ENCODE measurements at regions not wholly inside any gene's neighbourhood (a gene's known extent, or its start where the extent isn't known, plus 50 kb on each side); places are given as distances from the start of the nearest gene placed in this dataset.
"Not testable (repeated sequence)": the region's sequence is repeated elsewhere in the genome, so short reads cannot be mapped to it uniquely, and the experiment has no call there.

DNA sequence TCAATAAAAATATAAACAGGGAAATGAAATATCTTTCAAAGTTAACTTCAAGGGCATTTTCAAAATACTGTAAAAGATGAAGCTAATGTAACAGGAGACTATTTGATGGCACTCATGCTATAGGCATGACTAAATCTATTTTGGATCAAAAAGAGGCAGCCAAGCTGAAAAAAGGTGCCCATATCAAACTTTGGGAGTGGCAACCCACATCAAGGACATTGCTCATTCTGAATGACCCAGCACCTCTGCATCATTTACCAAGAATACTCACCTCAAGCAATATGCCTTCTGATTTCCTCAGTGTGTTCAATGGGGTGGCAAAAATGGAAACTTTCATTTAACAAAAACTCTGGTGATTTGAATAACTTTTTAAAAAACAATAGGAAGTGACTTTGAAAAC lies 853.3 kb downstream of the TLE1 start:
- no peak for DNase-seq (ENCODE audit: low read depth)

DNA sequence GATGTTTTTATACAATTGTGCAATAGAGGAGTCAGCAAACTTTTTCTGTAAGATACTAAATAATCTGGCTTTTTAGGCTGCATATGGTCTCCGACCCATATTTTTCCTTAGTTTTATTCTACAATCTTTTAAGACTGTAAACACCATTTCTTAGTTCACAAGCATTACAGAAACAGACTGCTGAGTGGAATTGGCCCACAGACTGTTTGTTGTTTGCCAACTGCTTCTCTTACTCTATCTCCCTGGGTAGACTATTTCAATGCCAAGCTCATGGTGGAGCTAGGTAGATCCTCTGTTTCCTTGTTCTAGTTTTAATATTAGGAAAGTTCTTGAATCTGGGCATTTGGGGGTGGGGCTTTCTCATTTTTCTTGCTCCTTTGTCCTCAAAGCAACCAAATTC lies 857.6 kb downstream of the TLE1 start:
- DNase-seq (ENCODE audit: low read depth): no peak

DNA sequence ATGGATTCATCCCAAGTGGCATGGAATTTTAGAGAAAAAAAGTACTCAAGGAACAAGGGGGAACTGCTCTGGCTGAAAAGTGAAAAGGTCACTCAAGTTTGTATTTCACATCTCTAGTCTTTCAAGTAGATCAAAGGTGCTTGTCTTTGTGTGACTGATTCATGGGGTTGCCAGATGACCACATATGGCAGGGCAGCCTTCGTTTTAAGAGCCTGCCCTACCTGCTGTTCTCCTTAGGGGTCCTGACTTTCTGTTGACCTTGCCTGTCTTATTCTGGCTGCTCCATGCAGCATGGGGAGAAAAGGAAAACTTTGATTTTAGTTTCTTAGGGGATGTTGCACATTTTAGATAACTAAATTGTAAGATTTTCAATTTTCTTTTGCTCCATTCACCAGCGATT lies 877.7 kb downstream of the TLE1 start:
- no peak for DNase-seq (ENCODE audit: low read depth)

DNA sequence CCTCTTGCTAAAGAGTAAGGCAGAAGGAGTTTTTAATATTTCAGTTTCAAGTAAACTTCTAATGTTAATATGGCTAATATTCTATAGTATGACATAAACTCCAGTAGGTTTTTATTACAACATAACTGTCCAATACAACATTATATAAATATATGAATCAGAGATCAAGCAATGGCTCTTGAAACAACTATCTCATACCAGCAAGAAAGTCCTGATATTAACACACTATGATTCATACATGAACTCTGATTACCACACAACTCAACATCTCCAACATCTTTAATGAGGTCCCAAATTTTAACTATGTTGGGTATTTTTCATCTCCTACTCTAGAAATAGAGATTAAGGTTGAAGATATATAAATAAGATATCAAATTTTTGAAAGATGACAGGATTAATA lies 878.3 kb downstream of the TLE1 start:
- no peak for DNase-seq (ENCODE audit: low read depth)

DNA sequence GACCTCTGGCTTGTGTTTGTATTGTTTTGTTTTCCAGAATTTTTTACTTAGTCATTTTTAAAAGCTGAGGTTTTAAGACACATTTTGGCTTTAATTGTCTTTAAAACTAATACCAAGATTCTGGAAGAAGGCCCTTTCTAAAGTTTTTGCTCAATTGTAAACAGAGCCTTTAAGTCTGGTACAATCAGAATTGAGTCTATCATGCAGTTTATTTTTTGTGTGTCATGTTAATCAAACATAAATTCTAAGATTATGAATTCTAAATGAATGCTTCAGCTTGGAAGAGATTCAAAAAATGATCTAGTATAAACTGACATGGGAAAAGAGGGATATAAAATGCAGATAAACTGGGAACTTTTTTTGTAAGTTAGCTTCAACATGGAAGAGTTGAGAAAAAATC lies 882.7 kb downstream of the TLE1 start:
- no peak for DNase-seq (ENCODE audit: low read depth)

DNA sequence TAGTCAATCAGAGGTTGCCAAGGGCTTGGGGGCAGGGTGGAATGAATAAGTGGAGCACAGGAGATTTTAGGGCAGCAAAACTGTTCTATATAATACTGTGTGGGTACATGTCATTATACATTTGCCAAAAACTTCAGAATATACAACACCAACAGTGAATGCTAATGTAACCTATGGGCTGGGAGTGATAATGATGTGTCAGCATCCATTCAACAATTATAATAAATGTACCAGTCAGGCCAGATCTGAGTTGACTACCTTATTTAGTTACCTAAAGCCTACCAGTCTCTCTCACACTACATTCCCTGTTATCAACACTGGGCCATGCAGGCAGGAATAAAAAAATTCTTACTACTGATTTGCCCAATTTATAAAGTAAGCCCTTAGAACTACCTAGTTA lies 884.5 kb downstream of the TLE1 start:
- no peak for DNase-seq (ENCODE audit: low read depth)

DNA sequence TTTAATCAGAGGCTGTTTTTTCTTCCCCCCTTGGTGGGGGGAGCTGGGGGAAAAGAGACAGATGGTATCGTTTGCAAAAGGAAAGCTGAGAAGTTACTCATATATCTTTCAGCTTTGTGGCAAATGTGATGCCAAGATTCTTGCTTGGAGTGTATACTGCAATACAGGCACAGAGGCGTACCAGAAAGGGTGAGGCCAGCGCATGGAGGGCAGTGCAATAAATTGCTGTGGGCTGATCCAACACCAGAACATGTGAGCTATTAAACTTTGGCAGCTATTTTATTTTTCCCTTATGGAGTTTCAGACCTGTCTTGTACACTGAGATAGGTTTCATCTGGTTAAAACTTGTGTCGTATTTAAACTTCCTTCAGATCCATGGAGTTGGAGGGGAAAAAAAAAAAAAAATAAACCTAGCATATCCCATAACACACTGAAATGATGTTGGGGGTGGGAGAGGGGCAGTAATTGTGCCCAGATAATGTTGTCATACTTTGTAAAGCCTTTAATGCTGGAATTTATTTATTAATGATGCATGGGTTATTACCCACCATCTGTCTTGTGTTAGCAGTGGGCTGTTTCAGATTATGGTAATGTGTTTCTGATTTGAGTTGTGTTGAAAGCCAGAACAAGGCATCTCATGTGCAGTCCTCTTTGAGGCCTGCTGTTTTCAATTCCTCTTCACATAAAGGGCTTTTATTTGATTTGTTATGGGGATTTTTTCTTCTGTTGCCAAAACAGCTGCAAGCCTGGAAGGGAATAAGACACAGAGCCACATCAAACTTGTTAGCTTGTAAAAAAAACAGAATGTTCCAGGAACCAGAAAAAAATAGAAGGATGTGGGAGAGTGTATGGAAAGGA lies 891.3 kb downstream of the TLE1 start:
- DNase-seq (ENCODE audit: low read depth): no peak

DNA sequence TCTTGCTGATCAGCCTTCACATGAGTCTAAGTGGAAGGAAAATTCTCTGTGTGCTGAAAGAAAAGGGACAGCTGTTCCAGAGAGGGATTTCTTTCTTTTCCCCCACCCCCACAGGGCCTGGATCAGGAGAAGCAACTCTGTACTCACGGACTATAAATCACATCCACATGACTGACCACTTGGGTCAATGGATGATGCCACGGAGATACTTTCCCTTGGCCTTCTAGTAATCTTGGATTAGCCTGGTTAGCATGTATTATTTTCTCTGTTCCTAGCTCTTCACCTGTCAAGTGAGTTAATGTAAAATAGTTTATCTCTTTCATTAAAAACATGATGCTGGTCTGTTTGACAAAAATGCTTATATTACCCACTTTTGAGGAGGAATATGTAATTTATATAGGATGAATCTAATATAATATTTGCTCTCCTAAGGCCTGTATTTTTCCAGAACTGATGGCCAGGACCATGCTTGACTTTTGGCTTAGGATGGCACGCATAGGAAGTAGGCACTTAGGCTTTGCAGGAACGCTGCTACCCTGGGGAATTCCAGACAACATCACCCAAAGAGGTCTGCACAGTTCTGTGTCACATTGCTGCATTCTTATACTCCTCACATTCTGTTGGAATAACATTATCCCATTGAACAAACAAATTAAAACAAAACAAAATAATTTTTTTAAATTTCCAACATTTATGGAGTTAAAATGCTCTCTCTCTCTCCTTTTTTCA lies 892.1 kb downstream of the TLE1 start:
- DNase-seq (ENCODE audit: low read depth): no peak

DNA sequence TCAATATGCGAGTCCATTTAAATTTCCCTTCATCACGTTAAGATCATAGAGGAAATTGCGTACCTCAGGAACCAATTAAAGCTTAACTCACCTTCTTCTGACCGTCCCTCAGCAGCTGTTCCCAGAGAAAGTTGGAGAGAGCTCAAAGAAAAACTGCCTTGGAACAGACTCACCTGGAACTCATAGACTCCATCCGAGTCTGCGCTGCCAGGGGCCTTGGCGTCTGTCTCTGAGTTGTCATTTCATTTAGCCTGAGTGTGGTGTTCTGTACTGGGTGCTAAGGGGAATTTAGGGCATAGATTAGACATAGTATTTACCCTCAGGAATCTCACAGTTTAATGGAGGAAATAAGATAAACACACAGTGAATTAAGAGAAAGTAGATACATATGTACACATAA lies 892.7 kb downstream of the TLE1 start:
- DNase-seq (ENCODE audit: low read depth): no peak

DNA sequence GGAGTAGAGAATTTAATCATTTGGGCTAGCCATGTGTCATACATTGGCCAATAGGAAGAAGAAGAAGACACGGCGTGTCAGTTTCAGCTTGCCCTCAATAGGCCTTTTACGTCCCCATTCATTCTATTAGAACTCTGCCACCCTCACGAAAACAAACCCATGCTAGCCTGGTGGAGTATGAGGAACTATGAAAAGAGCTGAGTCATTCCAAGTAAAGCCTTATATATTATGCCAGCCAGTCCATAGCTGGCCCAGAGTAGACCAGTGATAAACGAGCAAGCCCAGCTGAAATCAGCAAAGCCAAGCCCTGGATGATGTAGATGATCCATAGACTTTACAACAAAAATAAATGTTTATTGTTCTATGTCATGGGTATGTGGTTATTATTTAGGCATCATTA lies 895.1 kb downstream of the TLE1 start:
- no peak for DNase-seq (ENCODE audit: low read depth)

DNA sequence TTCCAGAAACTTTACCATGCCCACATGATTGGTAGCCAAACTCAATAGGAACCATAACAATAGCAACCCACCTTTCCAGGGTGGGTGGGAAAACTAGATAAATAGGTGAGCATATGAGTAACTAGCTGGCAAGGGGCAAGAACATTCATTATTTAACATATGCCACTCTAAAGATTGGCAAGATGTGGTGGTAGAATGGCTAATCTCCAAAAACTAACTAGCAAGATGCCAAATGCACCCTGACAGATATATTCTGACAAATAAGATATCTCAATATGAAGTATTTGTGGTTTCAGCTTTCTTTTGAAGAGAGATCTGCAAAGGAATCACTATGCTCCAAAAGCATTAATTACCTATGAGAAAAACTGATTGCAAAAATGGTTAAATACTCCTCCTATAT lies 895.6 kb downstream of the TLE1 start:
- no peak for DNase-seq (ENCODE audit: low read depth)

DNA sequence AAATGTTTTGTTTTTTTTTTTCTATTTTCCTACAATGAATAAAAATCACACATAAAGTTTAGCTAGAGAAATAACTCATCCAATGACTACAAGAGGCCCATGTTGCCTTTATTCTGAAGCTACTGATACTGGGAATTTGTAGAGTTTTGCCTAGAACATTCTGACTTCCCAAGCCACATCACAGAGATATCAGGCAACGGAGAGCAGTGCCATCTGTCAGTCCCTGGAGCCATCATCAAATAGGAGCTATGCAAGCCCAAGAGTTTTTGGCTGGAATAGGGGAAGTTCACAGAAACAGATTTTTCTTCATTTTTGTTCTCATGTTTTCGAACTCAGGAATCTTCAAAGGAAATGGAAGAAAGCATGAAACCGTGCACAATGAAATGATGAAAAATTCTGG lies 896.6 kb downstream of the TLE1 start:
- DNase-seq (ENCODE audit: low read depth): no peak

DNA sequence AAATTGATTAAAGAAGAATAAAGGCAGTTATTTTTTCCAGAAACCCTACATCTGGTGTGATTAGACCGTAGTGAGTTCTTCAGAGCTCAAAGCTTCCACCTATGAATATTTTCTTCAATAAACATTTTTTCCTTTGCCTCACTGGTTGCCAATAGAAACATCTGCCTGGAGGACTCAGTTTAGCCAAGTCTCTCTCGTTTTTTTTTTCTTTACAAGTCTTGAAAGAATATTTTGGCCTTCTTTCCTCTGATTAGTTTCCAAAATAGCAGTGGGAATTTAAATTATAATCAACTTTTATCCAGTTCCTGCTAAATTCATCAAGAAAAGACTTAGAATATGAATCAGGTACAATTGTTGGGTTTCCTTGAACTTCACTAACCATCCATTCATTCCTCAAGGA lies 897.5 kb downstream of the TLE1 start:
- no peak for DNase-seq (ENCODE audit: low read depth)

DNA sequence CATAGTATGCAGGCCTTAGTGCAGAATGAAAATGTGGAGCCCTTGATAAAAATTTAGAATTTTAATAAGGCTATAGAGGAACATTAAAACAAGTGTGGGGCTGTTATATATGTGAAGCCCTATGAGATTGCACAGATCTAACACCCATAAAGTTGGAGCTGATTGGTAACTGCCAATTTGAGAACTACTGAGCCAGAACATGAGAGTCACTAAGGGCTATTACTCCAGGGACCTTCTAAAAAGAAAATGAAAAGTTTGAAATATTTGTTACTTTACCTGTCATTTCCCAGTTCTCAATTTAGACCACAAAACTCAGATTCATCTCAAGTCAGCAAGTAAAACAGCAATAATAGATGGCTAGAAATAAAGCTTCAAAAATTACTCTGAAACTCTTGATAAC lies 898.6 kb downstream of the TLE1 start:
- DNase-seq (ENCODE audit: low read depth): no peak

DNA sequence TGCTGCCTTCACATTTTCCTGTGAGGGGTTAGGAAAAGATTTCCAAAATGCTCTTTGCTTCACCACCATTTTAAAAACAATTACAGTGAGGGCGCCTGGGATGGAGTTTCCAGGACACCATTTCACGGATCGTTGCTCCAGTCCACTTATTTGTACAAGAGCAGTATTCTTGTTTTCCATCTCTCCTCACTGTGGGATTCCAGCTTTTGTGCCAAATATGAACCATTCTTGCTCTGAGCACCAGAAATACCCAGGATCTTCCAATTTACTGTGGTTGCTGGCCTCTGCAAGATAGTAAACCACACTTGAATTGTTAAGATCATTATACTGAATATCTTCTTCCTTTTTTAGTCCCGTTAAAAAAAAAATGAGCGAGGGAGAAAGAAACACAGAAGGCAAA lies 899.5 kb downstream of the TLE1 start:
- DNase-seq (ENCODE audit: low read depth): no peak

DNA sequence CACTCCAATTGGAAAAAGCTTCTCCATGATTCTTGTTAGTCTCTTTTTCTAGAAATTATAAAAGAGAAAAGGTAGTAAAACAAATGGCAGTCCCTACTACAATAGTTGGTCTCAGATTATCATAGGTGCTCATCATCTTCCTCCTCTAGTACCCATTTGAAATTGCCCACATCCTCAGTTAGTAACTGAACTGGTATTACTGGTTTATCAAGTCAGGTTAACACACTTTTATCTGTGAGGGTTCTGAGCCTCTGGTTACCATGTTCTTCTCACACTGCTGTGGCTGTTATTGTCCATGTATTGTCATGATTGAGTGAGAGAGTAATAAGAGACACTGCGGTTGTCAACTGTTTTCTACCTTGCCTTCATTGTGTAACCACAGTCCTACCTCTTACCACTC lies 901.7 kb downstream of the TLE1 start:
- no peak for DNase-seq (ENCODE audit: low read depth)

DNA sequence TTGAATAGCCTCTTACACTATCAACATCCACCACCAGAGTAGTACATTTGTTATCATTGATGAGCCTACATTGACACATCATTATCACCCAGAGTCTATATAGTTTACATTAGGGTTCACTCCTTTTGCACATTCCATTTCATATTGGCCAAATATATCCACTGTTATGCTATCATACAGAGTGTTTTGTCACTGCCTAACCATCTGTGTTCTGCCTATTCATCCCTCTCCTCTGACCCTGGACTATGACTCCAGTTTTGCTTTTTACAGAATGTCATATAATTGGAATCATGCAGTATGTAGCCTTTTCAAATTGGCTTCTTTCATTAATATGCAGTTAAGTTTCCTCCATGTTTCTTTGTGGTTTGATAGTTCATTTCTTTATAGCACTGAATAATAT lies 904.7 kb downstream of the TLE1 start:
- DNase-seq (ENCODE audit: low read depth): no peak

DNA sequence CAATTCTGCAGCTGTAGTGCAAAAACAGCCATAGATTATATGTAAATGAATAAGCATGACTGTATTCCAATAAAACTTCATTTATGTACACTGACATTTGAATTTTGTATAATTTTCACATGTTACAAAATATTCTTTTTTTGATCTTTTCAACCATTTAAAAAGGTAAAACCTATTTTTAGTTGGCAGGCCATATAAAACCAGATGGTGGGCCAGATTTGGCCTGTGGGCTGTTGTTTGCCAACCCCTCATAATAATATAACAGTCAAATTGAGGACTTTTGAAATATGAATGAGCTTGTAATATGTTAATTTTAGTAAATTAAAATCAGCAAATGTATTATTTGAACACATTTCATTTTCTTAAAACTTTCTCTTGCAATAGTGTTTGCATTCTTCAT lies 913.4 kb downstream of the TLE1 start:
- no peak for DNase-seq (ENCODE audit: low read depth)

DNA sequence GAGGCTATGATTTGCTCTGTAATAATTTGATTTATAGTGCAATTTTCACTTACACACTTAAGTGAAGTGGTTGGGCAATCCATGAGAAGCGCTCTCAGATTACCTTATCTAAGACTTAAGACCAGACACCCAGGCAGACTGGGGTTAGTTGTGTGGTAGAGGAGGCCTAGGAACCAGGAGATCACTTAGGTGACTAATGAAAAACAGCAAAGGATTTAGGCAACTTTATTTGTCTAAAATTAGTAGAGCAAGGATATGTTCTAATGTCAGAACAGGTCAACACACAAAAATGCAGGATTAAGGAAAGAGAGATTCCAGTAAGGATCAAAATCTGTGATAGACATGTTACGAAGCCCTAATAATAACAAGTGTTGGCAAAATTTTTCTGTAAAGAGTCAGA lies 913.8 kb downstream of the TLE1 start:
- no peak for DNase-seq (ENCODE audit: low read depth)

DNA sequence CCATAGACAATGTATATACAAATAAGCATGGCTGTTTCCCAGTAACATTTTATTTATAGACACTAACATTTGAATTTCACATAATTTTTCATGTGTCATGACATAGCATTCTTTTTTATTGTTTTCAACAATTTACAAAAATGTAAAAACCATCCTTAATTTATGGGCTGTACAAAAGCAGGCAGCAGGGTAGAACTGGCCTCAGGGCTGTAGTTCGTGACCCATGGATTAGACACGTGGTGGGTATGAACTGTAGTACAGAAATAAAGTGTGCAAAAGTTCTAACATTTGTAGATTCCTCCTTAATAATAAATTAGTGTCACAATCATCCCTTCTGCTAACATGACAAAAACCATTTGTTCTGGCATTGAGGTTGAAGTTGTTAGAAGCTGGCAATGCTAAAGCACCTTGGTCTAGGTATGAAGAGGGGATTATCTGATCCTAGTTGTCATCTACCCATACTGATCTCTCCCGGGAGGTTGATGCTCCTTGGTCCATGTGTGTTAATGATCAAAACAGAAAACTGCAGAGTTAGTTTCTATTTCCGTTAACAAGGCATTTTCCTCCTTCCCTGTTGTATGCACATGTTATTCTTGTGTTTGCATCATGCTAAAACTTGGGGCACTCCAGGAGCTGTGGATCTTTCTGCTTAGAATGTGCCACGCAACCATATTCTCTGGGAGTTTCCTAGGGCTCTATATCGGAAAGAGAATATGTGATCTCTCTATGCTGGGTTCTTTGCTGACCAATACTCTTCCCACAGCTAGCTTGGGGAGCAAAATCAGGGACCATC lies 917.6 kb downstream of the TLE1 start:
- no peak for DNase-seq (ENCODE audit: low read depth)

DNA sequence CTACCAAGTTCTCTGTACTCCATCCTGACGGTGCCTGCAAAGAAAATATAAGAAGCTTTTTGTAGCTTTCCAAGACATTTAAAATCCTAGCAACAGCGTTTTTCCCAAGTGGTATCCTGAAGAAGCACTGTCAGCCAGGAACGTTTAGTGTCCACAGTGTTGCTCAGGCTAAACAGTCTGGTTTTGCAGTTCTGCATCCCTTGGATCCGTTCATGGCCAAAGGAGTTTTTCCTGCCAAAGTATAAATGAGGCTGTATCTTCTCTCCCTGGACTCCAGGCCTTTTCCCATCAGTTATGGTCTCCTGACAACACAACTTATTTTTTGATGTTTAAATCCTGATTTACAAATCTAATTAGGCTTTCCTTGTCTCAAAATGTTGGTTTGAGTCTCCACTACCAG lies 925.8 kb downstream of the TLE1 start:
- no peak for DNase-seq (ENCODE audit: low read depth)

DNA sequence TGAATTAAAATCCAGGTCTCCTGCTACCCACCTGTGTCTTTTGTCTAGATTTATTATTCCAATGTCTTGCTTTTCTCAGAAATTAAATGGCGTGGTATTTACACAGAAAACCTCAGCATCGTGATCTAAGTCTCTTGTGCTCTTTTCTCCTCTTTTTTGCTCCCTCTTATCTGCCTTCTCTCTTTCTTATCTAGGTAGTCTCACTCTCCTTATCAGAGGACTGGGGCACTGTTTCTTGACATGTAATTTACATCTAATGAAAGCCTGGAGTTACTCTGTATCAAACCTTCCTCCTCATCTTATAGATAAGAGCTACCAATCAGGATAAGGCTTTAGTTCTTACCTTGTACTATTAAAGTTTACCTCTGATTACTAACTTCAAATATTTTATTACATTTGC lies 933.8 kb downstream of the TLE1 start:
- DNase-seq (ENCODE audit: low read depth): no peak

DNA sequence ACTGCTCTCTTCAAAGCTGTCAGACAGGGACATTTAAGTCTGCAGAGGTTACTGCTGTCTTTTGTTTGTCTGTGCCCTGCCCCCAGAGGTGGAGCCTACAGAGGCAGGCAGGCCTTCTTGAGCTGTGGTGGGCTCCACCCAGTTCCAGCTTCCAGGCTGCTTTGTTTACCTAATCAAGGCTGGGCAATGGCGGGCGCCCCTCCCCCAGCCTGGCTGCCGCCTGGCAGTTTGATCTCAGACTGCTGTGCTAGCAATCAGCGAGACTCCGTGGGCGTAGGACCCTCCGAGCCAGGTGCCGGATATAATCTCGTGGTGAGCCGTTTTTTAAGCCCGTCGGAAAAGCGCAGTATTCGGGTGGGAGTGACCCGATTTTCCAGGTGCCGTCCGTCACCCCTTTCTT lies 942.3 kb downstream of the TLE1 start:
- not testable (repeated sequence) for DNase-seq (ENCODE audit: low read depth)

Measured in activated T-cell treated with anti-CD3 and anti-CD28 coated beads for 24 hours (primary cell).